ENCODE measurements at regions not wholly inside any gene's neighbourhood (a gene's known extent, or its start where the extent isn't known, plus 50 kb on each side); places are given as distances from the start of the nearest gene placed in this dataset.
"Not testable (repeated sequence)": the region's sequence is repeated elsewhere in the genome, so short reads cannot be mapped to it uniquely, and the experiment has no call there.

- not testable (repeated sequence) for TF ChIP-seq CTCF (IDR thresholded peaks at IDR 0.05; ENCODE audit: low read depth, low read length); EZH2phosphoT487 (IDR thresholded peaks at IDR 0.05; ENCODE audit: low read depth)
Measured at GRCh38 chr12:27857006-27857405, 77.0 kb upstream of the MANSC4 start.

Data from OCI-LY3 (cell line).